HG03139 (cell line): ENCODE measurements at regions not wholly inside any gene's neighbourhood (a gene's known extent, or its start where the extent isn't known, plus 50 kb on each side); places are given as distances from the start of the nearest gene placed in this dataset.
"Not testable (repeated sequence)": the region's sequence is repeated elsewhere in the genome, so short reads cannot be mapped to it uniquely, and the experiment has no call there.

Source experiments
- ATAC-seq: cut with Tn5 transposase; IDR thresholded peaks from one replicate; pipeline ENCODE4 v1.9.1; 2021; ENCODE audit not compliant: unreplicated experiment

DNA sequence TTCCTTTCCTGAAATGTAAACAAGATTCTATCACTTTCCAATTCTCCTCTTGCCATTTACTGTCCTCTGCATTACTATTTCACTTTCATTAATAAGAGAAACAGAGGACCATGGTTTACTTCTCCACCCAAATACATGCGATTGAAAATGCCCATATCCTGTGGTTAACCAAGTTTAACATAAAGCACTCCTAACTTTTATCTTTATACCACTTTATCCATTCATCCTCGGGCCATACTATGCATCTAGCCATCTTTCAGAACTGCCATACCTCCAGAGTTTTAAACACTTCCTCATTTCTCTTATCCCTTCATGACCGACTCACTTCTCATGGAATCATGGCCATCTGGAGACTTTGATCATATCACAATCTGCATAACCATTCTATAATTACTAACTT lies 1182.3 kb downstream of the CNTNAP5 start:
- no peak for ATAC-seq

DNA sequence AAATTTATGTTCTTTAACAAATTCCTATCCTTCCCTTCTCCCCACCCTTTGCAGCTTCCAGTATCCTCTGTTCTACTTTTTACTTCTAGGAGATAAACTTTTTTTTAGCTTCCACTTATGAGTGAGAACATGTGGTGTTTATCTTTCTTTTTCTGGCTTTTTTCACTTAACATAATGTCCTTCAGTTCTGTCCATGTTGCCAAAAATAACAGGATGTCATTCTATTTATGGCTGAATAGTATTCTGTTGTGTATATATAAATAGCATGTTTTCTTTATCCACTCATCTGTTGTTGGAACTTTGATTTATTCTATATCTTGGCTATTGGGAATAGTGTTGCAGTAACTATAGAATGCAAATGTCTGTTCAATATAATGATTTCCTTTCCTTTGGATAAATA lies 1191.2 kb downstream of the CNTNAP5 start:
- ATAC-seq = no peak

DNA sequence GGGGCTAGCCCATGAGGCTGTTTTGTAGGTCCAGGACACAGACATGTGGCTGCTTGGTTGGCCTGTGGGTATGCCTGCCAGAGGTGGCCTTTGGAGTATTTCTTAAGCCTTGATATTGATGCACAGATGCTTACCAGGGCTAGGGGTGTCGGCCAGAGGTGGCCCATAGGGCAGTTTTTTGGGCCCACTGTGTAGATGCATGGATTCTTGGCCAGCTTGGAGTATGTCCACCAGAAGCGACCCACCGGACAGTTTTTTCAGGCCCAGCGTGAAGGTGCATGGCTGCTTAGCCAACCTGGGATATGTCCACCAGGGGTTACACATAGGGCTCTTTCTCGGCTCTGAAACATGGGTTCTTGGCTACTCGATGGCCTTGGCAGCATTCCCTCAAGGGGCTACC lies 1199.1 kb downstream of the CNTNAP5 start:
- no peak for ATAC-seq

DNA sequence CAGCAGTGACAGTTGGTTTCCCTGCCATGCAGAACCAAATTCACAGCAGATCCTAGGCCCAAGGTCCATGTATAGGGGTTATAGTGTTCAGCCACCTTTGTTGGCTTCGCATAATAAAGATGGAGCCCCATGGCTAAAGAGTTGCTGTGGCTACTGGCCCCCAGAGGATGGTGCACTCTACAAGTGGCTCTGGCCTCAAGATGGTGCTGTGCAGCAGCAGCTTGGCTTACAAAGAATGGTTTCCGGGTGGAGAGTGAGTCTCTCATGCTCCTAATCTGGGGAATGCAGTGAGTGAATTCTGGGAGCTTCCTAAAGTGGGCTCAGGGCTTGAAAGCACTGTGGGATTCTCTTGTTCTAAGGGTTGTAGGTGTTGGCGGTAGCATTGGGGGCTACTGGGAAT lies 1199.7 kb downstream of the CNTNAP5 start:
- ATAC-seq = no peak

DNA sequence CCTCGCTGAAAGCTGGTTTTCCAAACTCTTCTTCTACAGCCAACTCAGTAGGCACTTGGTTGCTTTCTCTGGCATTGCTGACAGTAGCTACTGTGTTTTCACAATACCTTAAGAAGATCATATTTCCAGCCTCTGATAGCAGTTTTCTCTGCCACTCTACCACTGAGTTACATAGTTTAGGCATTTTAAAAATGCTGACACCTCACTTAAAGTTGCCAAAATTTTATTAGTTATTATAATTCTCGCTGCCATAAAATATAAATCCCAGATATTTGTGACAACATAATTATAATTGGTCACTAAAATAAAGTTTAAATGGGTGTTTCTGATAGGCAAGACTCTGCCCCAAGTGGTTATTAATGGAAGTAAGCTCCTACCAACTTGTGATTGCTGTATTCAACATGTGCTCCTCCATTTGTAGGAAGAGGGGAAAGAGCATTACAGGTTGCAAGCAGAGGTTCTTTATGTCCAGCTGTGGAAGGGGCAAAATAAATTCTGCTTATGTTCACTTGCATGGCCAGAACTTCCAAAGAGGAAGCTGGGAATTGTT lies 1202.8 kb downstream of the CNTNAP5 start:
- no peak for ATAC-seq

DNA sequence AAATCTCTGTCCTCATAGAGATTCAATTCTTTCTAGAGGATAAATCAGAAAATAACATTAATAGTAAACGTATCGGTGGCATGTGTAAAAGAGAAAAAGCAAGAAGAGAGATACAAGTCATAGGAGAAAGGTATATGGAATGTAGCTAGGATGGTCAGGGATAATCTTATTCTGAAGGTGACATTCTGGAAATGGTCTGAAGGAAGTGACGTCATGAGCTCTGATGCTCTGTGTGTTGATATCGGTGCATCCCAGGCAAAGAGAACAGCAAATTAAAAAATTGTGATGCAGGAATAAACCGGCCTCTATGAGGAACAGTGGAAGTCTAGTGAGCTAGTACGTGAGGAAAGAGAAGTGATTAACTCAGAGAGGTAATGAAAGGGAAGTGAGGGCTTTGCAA lies 1215.8 kb downstream of the CNTNAP5 start:
- no peak for ATAC-seq

GRCh38 chr2:125243074-125243473 lies 1218.0 kb downstream of the CNTNAP5 start:
- no peak for ATAC-seq

DNA sequence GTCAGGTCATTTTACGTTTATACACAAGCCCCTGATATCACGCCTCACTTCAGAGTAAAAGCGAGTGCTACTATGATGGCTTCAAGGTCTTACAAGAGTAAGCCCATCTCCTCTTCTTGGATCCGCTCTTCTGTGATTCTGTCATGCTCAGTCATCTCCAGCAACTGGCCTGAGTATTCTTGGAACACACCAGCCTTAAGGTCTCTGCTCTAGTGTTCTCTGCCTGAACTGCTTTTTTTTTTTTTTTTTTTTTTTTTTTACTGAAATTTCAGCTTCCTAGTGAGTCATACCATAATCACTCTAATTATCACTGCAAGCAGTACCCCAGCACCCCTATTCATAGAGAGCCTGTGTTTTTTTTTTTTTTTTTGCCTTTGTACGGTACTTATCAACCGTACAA lies 1228.9 kb downstream of the CNTNAP5 start:
- no peak for ATAC-seq

DNA sequence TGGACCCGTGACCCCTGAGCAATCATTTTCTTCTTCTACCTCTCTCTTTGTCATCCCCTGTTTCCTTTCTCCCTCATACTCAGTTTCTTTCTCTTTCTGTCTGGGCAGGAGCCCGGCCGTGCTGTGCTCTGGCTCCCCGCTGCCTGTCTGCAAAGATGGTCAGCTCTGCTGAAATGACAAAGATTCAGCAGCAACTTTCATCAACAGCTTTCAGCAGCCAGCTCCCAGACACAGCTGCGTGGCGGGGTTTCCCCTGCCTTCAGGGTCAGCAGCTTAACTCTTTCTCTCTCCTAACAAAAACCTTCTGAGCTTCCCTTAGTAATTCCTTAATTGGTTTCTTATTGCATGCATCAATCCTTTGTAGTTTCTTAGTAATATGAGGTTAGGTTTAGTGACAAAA lies 1234.4 kb downstream of the CNTNAP5 start:
- ATAC-seq = no peak

- not testable (repeated sequence) for ATAC-seq
These were observed 1235.4 kb downstream of the CNTNAP5 start for GRCh38 chr2:125260366-125260930.

DNA sequence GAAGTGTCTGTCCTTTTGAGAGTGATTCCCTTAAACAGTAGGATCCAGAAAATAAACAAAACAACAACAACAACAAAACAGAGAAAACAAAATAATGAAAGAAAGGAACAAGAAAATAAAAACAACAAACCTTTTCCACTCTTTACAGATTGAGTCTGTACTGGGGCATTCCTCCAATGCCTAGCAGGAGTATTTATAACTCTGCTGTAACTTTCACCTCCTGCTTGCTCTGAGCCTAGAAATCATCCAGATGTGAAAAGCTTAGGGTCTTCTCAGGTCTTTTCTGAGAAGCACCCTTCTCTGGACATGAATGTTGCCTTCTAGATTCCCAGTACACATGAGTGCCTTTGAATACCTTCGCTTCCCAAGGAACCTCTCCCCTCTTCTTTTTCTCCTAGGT lies 1239.4 kb downstream of the CNTNAP5 start:
- no peak for ATAC-seq

GRCh38 chr2:125267683-125268082 lies 1242.6 kb downstream of the CNTNAP5 start:
- no peak for ATAC-seq

- ATAC-seq = no peak
These were observed 1247.6 kb downstream of the CNTNAP5 start for GRCh38 chr2:125272651-125273050.

GRCh38 chr2:125274718-125275117 lies 1249.6 kb downstream of the CNTNAP5 start:
- ATAC-seq = no peak

- ATAC-seq = no peak
These were observed 1255.2 kb downstream of the CNTNAP5 start for GRCh38 chr2:125280265-125280664.

- ATAC-seq = no peak
These were observed 1256.2 kb downstream of the CNTNAP5 start for GRCh38 chr2:125281242-125281641.

GRCh38 chr2:125296742-125297141 lies 1271.7 kb downstream of the CNTNAP5 start:
- no peak for ATAC-seq

- ATAC-seq = no peak
These were observed 1285.7 kb downstream of the CNTNAP5 start for GRCh38 chr2:125310657-125311364.

GRCh38 chr2:125312342-125312741 lies 1287.3 kb downstream of the CNTNAP5 start:
- ATAC-seq = no peak

DNA sequence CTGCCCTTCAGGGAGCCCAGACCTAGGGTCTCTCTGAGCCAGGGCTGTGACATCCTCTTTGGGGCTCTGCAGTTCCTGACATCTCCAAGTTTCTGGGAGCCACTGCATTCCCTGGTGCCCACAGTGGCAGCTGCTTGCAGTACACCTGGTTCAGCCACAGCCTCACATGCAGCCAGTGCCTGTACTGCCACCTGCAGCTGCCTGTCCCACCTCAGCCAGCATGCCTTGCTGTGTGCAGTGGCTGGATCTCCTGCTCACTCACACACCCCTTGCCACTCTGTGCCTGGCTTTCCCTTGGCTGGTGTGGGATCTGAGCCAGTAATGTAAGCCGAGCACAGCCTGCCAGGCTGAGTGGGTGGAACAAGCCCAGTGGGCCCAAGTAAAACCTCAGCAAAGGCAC lies 1288.7 kb downstream of the CNTNAP5 start:
- no peak for ATAC-seq

DNA sequence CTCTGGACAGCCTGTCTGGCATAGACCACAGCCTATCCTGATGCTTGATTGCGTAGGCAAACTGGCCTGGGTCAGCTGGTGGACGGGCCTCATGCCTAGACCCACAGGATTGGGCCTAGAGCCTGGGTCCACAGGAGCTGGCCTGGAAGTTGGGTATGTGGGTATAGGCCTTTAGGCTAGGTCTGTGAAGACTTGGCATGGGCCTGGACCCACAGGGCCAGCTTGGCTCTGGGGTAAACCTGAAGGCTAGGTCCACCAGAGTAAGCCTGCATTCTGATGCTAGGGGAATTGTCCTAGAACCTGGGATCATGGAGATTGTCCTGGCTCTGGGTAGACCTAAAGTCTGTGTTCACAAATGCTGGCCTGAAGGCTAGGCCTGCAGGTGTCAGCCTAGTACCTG lies 1293.7 kb downstream of the CNTNAP5 start:
- ATAC-seq = no peak

GRCh38 chr2:125324273-125324672 lies 1299.2 kb downstream of the CNTNAP5 start:
- no peak for ATAC-seq

GRCh38 chr2:125330133-125330532 lies 1305.0 kb downstream of the CNTNAP5 start:
- no peak for ATAC-seq
